GM06990 (cell line): ENCODE measurements at regions not wholly inside any gene's neighbourhood (a gene's known extent, or its start where the extent isn't known, plus 50 kb on each side); places are given as distances from the start of the nearest gene placed in this dataset.
"Not testable (repeated sequence)": the region's sequence is repeated elsewhere in the genome, so short reads cannot be mapped to it uniquely, and the experiment has no call there.

Experiments used
- DNase-seq: peaks from one replicate; pipeline ENCODE4 v3.0.0-alpha.2; 2011; ENCODE audit not compliant: insufficient read length; ENCODE audit errors: extremely low read depth
- H3K27me3 ChIP-seq: replicated peaks from 2 replicates; pipeline ENCODE4 v1.6.0; 2011; ENCODE audit warnings: low read length; ENCODE audit not compliant: control insufficient read depth, insufficient read depth
- H3K36me3 ChIP-seq: 2 replicates; pipeline ENCODE4 v1.5.1; 2011; ENCODE audit warnings: low read length; ENCODE audit not compliant: control insufficient read depth, insufficient read depth
- H3K4me3 ChIP-seq: replicated peaks from 2 replicates; pipeline ENCODE4 v1.5.1; 2011; ENCODE audit warnings: low read depth, mild to moderate bottlenecking, control low read depth, low read length
- TF ChIP-seq, protein P1 (sequence below): IDR thresholded peaks from 2 replicates; pipeline ENCODE4 v1.5.1; 2011; ENCODE audit warnings: low read length, control low read depth, mild to moderate bottlenecking, inconsistent platforms; ENCODE audit not compliant: insufficient read depth, poor library complexity, severe bottlenecking

GRCh38 chr20:4468114-4468513 lies 218.1 kb upstream of the PRNP start:
- TF ChIP-seq, protein P1, sequence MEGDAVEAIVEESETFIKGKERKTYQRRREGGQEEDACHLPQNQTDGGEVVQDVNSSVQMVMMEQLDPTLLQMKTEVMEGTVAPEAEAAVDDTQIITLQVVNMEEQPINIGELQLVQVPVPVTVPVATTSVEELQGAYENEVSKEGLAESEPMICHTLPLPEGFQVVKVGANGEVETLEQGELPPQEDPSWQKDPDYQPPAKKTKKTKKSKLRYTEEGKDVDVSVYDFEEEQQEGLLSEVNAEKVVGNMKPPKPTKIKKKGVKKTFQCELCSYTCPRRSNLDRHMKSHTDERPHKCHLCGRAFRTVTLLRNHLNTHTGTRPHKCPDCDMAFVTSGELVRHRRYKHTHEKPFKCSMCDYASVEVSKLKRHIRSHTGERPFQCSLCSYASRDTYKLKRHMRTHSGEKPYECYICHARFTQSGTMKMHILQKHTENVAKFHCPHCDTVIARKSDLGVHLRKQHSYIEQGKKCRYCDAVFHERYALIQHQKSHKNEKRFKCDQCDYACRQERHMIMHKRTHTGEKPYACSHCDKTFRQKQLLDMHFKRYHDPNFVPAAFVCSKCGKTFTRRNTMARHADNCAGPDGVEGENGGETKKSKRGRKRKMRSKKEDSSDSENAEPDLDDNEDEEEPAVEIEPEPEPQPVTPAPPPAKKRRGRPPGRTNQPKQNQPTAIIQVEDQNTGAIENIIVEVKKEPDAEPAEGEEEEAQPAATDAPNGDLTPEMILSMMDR = no peak
- H3K4me3 ChIP-seq = no peak overlapping the region
- no peaks in the 10 kb centered on the region for H3K36me3 ChIP-seq
- peaks cover 2% of the 10 kb centered on the region for H3K27me3 ChIP-seq
- DNase-seq = no peak

GRCh38 chr20:4465855-4466545 lies 216.9 kb upstream of the ADRA1D start:
- no peaks in the 10 kb centered on the region for H3K36me3 ChIP-seq
- H3K4me3 ChIP-seq = no peak overlapping the region
- TF ChIP-seq, protein P1 = no peak
- no peak for DNase-seq
- peaks cover 2% of the 10 kb centered on the region for H3K27me3 ChIP-seq

DNA sequence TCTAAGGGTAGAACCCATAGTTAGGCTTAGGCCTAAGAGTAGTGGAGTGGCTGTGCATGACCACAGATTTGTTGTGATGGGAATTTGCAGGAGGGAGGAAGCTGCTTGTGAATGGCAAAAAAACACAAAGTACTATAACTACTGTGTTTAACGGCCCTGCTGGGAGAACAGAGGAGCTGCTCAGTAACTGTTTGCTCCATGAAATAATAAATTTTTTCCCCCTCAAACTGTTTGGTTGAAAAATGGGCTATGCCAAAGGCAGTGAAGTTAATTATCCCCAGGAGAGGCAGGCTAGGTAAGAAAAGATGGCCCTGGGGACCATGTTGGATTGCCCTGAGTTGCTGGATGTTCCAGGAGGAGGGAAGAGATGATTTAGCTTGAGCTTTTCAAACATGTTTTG lies 216.1 kb upstream of the ADRA1D start:
- no peak for DNase-seq
- H3K27me3 ChIP-seq = peaks cover 2% of the 10 kb centered on the region
- no peaks in the 10 kb centered on the region for H3K36me3 ChIP-seq
- TF ChIP-seq, protein P1 = no peak
- H3K4me3 ChIP-seq = no peak overlapping the region

DNA sequence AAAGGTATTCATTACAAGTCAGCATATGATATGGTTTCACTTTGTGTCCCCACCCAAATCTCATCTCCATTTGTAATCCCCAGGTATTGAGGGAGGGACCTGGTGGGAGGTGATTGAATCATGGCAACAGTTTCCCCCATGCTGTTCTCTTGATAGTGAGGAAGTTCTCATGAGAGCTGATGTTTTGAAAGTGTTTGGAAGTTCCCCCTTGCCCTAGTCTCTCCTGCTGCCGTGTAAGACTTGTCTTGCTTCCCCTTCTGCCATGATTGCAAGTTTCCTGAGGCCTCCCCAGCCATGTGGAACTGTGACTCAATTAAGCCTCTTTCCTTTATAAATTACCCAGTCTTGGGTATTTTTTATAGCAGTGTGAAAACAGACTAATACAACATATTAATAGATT lies 213.7 kb upstream of the ADRA1D start:
- not testable (repeated sequence) for H3K36me3 ChIP-seq, DNase-seq, H3K27me3 ChIP-seq, H3K4me3 ChIP-seq

- Histone ChIP-seq H3K27me3 (no peaks in the 10 kb centered on the region), H3K36me3 (no peaks in the 10 kb centered on the region), H3K4me3 (no peak overlapping the region)
- no peak for DNase-seq
- TF ChIP-seq, protein P1 = no peak
Measured at GRCh38 chr20:4459081-4459480, 210.0 kb upstream of the ADRA1D start.

DNA sequence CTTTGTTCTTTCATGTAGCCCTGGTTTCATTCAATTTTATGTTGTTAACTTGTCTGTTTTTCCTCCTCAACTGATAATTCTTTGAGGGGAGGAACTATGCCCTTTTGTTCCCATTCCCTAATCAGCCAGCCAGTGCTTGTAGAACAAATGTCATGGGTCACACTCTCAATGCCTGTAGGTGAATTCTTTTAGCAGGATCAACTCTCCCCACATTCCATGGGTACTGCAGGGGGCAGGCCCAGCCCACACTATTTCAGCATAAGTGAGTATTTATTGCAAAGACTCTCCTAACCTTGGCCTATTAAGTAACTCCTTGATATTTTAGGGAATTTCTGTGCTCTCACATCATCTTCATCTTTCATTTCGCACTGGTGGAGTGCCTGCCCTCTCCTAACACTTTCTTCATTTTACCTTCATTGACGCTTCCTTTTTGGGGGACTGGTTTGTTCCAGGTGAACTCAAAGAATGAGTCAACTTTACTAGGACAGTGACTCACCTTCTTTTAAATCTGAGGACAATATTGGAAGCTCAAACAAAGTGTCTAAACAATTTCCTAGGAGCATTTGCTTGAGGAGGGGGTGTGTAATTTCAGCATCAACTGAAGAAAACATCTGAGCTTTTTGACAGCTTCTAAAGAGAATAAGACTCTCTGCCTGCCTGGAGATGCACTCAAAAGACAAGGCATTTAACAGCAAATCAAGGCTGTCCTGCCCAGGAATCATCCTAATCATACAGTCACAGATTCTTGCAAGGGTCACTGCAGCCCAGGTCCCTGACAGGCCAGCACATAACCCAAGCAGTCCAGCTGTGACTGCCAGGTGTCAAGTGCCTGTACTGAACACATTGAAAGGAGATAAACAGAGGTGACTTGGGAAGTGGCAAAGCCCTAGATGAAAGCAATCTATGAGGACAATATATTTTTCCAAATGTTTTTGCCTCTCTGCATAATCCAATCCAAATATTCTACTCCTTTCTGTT lies 208.8 kb upstream of the ADRA1D start:
- DNase-seq = no peak
- H3K27me3 ChIP-seq = no peaks in the 10 kb centered on the region
- no peaks in the 10 kb centered on the region for H3K36me3 ChIP-seq
- TF ChIP-seq, protein P1 = no peak
- H3K4me3 ChIP-seq = no peak overlapping the region
